HG03342 (cell line): ENCODE measurements at regions not wholly inside any gene's neighbourhood (a gene's known extent, or its start where the extent isn't known, plus 50 kb on each side); places are given as distances from the start of the nearest gene placed in this dataset.

ENCODE experiments used
- ATAC-seq: cut with Tn5 transposase; IDR thresholded peaks from one replicate; pipeline ENCODE4 v1.9.1; 2021; ENCODE audit warnings: mild to moderate bottlenecking, moderate library complexity; ENCODE audit not compliant: unreplicated experiment

GRCh38 chr7:36029853-36030515 lies 123.1 kb upstream of the EEPD1 start:
- no peak for ATAC-seq

GRCh38 chr7:36032361-36032818 lies 120.7 kb upstream of the EEPD1 start:
- ATAC-seq: no peak

GRCh38 chr7:36034020-36034419 lies 119.0 kb upstream of the EEPD1 start:
- ATAC-seq: no peak

- ATAC-seq: no peak
Observed at GRCh38 chr7:36035186-36035585, 117.9 kb upstream of the EEPD1 start.

- no peak for ATAC-seq
Observed at GRCh38 chr7:36036590-36036989, 116.5 kb upstream of the EEPD1 start.

- ATAC-seq: no peak
Observed at GRCh38 chr7:36037121-36037662, 115.9 kb upstream of the EEPD1 start.

GRCh38 chr7:36038063-36038721 lies 114.9 kb upstream of the EEPD1 start:
- ATAC-seq: no peak

GRCh38 chr7:36039243-36039642 lies 113.8 kb upstream of the EEPD1 start:
- ATAC-seq: no peak

GRCh38 chr7:36039671-36040070 lies 113.4 kb upstream of the EEPD1 start:
- ATAC-seq: no peak

- ATAC-seq: no peak
Observed at GRCh38 chr7:36040679-36041078, 112.4 kb upstream of the EEPD1 start.

GRCh38 chr7:36044101-36044892 lies 108.8 kb upstream of the EEPD1 start:
- no peak for ATAC-seq

- no peak for ATAC-seq
Observed at GRCh38 chr7:36045326-36045725, 107.7 kb upstream of the EEPD1 start.

- ATAC-seq: no peak
Observed at GRCh38 chr7:36045830-36046341, 107.2 kb upstream of the EEPD1 start.

- ATAC-seq: no peak
Observed at GRCh38 chr7:36047091-36047658, 105.9 kb upstream of the EEPD1 start.

- no peak for ATAC-seq
Observed at GRCh38 chr7:36048141-36048901, 104.7 kb upstream of the EEPD1 start.

- ATAC-seq: no peak
Observed at GRCh38 chr7:36048902-36049240, 104.2 kb upstream of the EEPD1 start.

- no peak for ATAC-seq
Observed at GRCh38 chr7:36051501-36051900, 101.6 kb upstream of the EEPD1 start.

- ATAC-seq: no peak
Observed at GRCh38 chr7:36053589-36053988, 99.5 kb upstream of the EEPD1 start.

GRCh38 chr7:36054637-36055036 lies 98.4 kb upstream of the EEPD1 start:
- no peak for ATAC-seq

- ATAC-seq: no peak
Observed at GRCh38 chr7:36055207-36055606, 97.8 kb upstream of the EEPD1 start.
